Thoracic aorta (tissue), 2 donors: ENCODE measurements at regions not wholly inside any gene's neighbourhood (a gene's known extent, or its start where the extent isn't known, plus 50 kb on each side); places are given as distances from the start of the nearest gene placed in this dataset.
"Not testable (repeated sequence)": the region's sequence is repeated elsewhere in the genome, so short reads cannot be mapped to it uniquely, and the experiment has no call there.

Source experiments
- ATAC-seq: fragments of 150-250 bp; one replicate; pipeline ENCODE4 v1.8.0; 2017; ENCODE audit warnings: low read depth; ENCODE audit not compliant: insufficient number of reproducible peaks, low FRiP score
- DNase-seq: peaks from one replicate; pipeline ENCODE4 v3.0.0-alpha.2; 2020; ENCODE audit warnings: low spot score
- H3K27ac ChIP-seq, 2 donors: fragments of 200-600 bp; sonication (generic); 1 replicate in 1 of 2; 2 replicates in 1 of 2; pipeline ENCODE4 v1.5.1; 2016; ENCODE audit warnings: mild to moderate bottlenecking in 2 of 2, moderate library complexity in 2 of 2
- H3K27me3 ChIP-seq: fragments of 200-600 bp; sonication (generic); replicated peaks from 2 replicates; pipeline ENCODE4 v1.6.0; 2016; ENCODE audit warnings: mild to moderate bottlenecking; ENCODE audit not compliant: insufficient read depth
- H3K36me3 ChIP-seq: fragments of 200-600 bp; sonication (generic); one replicate; pipeline ENCODE4 v1.5.1; 2016
- H3K4me1 ChIP-seq, 2 donors: fragments of 200-600 bp; sonication (generic); 1 replicate in 1 of 2; 2 replicates in 1 of 2; pipeline versions ENCODE4 v1.5.1 to v1.6.0; 2016; ENCODE audit warnings: low read depth in 2 of 2, mild to moderate bottlenecking in 1 of 2; ENCODE audit not compliant: control insufficient read depth in 1 of 2
- H3K4me3 ChIP-seq: fragments of 200-600 bp; sonication (generic); 2 replicates; pipeline ENCODE4 v1.5.1; 2016; ENCODE audit warnings: mild to moderate bottlenecking
- H3K9me3 ChIP-seq: fragments of 200-600 bp; sonication (generic); 2 replicates; pipeline ENCODE4 v1.5.1; 2016
- CTCF ChIP-seq: fragments of 200-600 bp; sonication (generic); IDR thresholded peaks from one replicate; pipeline ENCODE4 v1.5.1; 2019; ENCODE audit warnings: antibody characterized with exemption

GRCh38 chr4:111066447-111066846 lies 443.6 kb upstream of the PITX2 start:
- TF ChIP-seq CTCF, result no peak
- Histone ChIP-seq H3K4me1 (no peaks in the 10 kb centered on the region), H3K9me3 (no peaks in the 10 kb centered on the region), H3K27ac (no peak overlapping the region), H3K4me3 (no peak overlapping the region), H3K27me3 (no peaks in the 10 kb centered on the region), H3K36me3 (no peaks in the 10 kb centered on the region)
- DNase-seq, result no peak
- no peak for ATAC-seq

GRCh38 chr4:111066887-111067286 lies 444.0 kb upstream of the PITX2 start:
- Histone ChIP-seq H3K4me1 (no peaks in the 10 kb centered on the region), H3K9me3 (no peaks in the 10 kb centered on the region), H3K36me3 (no peaks in the 10 kb centered on the region), H3K4me3 (no peak overlapping the region), H3K27me3 (no peaks in the 10 kb centered on the region), H3K27ac (no peak overlapping the region)
- no peak for TF ChIP-seq CTCF
- no peak for DNase-seq
- ATAC-seq, result no peak

- ATAC-seq (no peak), DNase-seq (no peak)
- Histone ChIP-seq H3K36me3 (no peaks in the 10 kb centered on the region), H3K9me3 (no peaks in the 10 kb centered on the region), H3K4me1 (no peaks in the 10 kb centered on the region), H3K27ac (no peak overlapping the region), H3K4me3 (no peak overlapping the region), H3K27me3 (no peaks in the 10 kb centered on the region)
- no peak for TF ChIP-seq CTCF
These were observed 446.0 kb upstream of the PITX2 start for GRCh38 chr4:111068883-111069282.

GRCh38 chr4:111070390-111070789 lies 447.5 kb upstream of the PITX2 start:
- ATAC-seq (no peak), DNase-seq (no peak)
- no peaks in the 10 kb centered on the region for H3K27me3 ChIP-seq
- no peaks in the 10 kb centered on the region for H3K4me1 ChIP-seq
- no peaks in the 10 kb centered on the region for H3K9me3 ChIP-seq
- TF ChIP-seq CTCF, result no peak
- no peaks in the 10 kb centered on the region for H3K36me3 ChIP-seq
- H3K27ac ChIP-seq, result no peak overlapping the region
- H3K4me3 ChIP-seq, result no peak overlapping the region

- ATAC-seq, result no peak
- Histone ChIP-seq H3K9me3 (no peaks in the 10 kb centered on the region), H3K4me3 (no peak overlapping the region), H3K27me3 (no peaks in the 10 kb centered on the region), H3K4me1 (no peaks in the 10 kb centered on the region), H3K27ac (no peak overlapping the region), H3K36me3 (no peaks in the 10 kb centered on the region)
- no peak for TF ChIP-seq CTCF
- DNase-seq, result no peak
These were observed 451.7 kb upstream of the PITX2 start for GRCh38 chr4:111074523-111075114.

GRCh38 chr4:111076299-111076698 lies 453.4 kb upstream of the PITX2 start:
- DNase-seq, H3K4me1 ChIP-seq, H3K9me3 ChIP-seq, H3K27ac ChIP-seq, ATAC-seq, H3K4me3 ChIP-seq, H3K36me3 ChIP-seq, H3K27me3 ChIP-seq: not testable (repeated sequence)
